OCI-LY1 (cell line): ENCODE measurements at regions not wholly inside any gene's neighbourhood (a gene's known extent, or its start where the extent isn't known, plus 50 kb on each side); places are given as distances from the start of the nearest gene placed in this dataset.

ENCODE experiments used
- CTCF ChIP-seq: fragments of 200-600 bp; sonication (generic), shearing (Covaris generic); IDR thresholded peaks from 2 replicates; pipeline ENCODE4 v1.5.1; 2017; ENCODE audit warnings: mild to moderate bottlenecking, antibody characterized with exemption, low read length, moderate library complexity, mixed read lengths
- EZH2 ChIP-seq: fragments of 200-600 bp; sonication (generic), shearing (Covaris generic); IDR thresholded peaks from 2 replicates; pipeline ENCODE4 v1.8.0; 2017; ENCODE audit warnings: borderline replicate concordance, mixed run types, mild to moderate bottlenecking, antibody characterized with exemption, low read length, moderate library complexity, mixed read lengths

GRCh38 chr21:16243396-16243795, 513.6 kb downstream of the USP25 start:
- TF ChIP-seq EZH2 = no peak
- no peak for TF ChIP-seq CTCF
